GM21526 (cell line): ENCODE measurements at regions not wholly inside any gene's neighbourhood (a gene's known extent, or its start where the extent isn't known, plus 50 kb on each side); places are given as distances from the start of the nearest gene placed in this dataset.

Experiments used
- ATAC-seq: cut with Tn5 transposase; IDR thresholded peaks from one replicate; pipeline ENCODE4 v1.9.1; 2021; ENCODE audit warnings: moderate library complexity; ENCODE audit not compliant: unreplicated experiment, low FRiP score

DNA sequence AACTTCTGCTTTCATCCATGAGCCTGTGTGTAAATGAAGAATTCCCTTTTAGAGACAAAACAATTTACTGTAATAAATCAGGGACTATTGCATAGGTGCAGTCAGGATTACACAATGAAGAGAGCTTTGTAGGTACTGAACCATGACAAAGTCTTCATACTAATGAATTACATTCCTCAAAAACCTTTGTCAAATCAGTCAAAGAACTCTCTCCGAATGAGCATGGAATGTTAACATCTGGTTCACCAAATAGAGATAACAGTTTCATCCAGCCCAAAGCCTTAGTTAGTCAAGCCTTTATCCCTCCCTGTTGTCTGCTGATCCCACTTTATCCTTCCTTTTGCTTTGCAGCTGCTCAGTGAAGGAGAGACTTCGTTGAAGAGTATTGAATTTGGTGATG is 62.9 kb upstream of the DMRTA1 start:
- no peak for ATAC-seq

- ATAC-seq, result no peak
Observed at GRCh38 chr9:22389271-22389670, 57.4 kb upstream of the DMRTA1 start.

- no peak for ATAC-seq
Observed at GRCh38 chr9:22392523-22392922, 54.1 kb upstream of the DMRTA1 start.

DNA sequence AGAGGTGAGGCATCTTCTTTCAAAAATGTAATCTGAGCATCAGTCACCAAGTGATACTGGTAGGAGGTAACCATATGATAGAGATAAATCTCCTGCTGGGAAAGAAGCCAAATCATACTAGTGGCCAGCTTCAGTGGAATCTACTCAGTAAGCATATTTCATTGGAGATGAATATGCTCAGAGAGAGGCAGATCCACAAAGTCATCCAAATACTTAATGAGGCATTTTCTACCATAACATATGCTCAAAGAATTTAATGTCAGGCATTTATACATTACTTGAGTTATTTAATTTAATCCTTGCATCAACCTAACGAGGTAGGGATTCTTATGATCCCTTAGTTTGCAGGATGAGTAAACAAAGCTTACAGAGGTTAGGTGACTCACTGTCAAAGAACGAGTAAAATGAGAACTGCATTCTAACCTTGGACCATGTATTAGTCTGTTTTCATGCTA is 50.9 kb upstream of the DMRTA1 start:
- ATAC-seq, result no peak
